OCI-LY7 (cell line): ENCODE measurements at regions not wholly inside any gene's neighbourhood (a gene's known extent, or its start where the extent isn't known, plus 50 kb on each side); places are given as distances from the start of the nearest gene placed in this dataset.
"Not testable (repeated sequence)": the region's sequence is repeated elsewhere in the genome, so short reads cannot be mapped to it uniquely, and the experiment has no call there.

Experiments used
- BruUV-seq: library from RNA; stranded (reverse); fragments of 400-500 nt; replicated peaks from 2 replicates; lab custom pipeline; 2021; lab: Mats Ljungman, UMichigan
- CTCF ChIA-PET: fragments of 300-600 bp; sonication (Branson Sonifier 250); formaldehyde crosslinking; loops from one replicate; lab custom pipeline; 2022; ENCODE audit warnings: antibody characterized with exemption; ENCODE audit not compliant: unreplicated experiment; lab: Charles Lee
- POLR2A ChIA-PET: fragments of 300-600 bp; sonication (Branson Sonifier 250); formaldehyde crosslinking; loops from one replicate; lab custom pipeline; 2022; ENCODE audit warnings: antibody characterized with exemption; lab: Charles Lee
- DNase-seq: peaks from one replicate; pipeline ENCODE4 v3.0.0-alpha.2; 2015; ENCODE audit warnings: low spot score
- H2AFZ ChIP-seq: fragments of 200-600 bp; sonication (generic), shearing (Covaris generic); 2 replicates; pipeline ENCODE4 v1.6.1; 2014; ENCODE audit warnings: mild to moderate bottlenecking, antibody characterized with exemption, low read length, moderate library complexity
- H3K27ac ChIP-seq: fragments of 200-600 bp; sonication (generic); 2 replicates; pipeline ENCODE4 v1.5.1; 2014; ENCODE audit warnings: mixed run types, low read depth, mild to moderate bottlenecking, moderate library complexity, low read length, inconsistent platforms; ENCODE audit not compliant: poor library complexity, severe bottlenecking
- H3K36me3 ChIP-seq: fragments of 200-600 bp; sonication (generic); 2 replicates; pipeline ENCODE4 v1.6.1; 2014; ENCODE audit warnings: mild to moderate bottlenecking, antibody characterized with exemption, low read length, moderate library complexity, mixed read lengths; ENCODE audit not compliant: insufficient read depth
- H3K4me1 ChIP-seq: fragments of 200-600 bp; sonication (generic); 2 replicates; pipeline ENCODE4 v1.5.1; 2014; ENCODE audit warnings: mild to moderate bottlenecking, low read length; ENCODE audit not compliant: insufficient read depth, poor library complexity, severe bottlenecking
- H3K4me2 ChIP-seq: fragments of 200-600 bp; sonication (generic); 2 replicates; pipeline ENCODE4 v1.6.1; 2014; ENCODE audit warnings: mild to moderate bottlenecking, low read length
- H3K4me3 ChIP-seq: fragments of 200-600 bp; sonication (generic); 2 replicates; pipeline ENCODE4 v1.5.1; 2014; ENCODE audit warnings: mild to moderate bottlenecking, low read depth, low read length; ENCODE audit not compliant: poor library complexity, severe bottlenecking
- H3K79me2 ChIP-seq: fragments of 200-600 bp; sonication (generic); 2 replicates; pipeline ENCODE4 v1.6.1; 2016; ENCODE audit warnings: low read depth, mild to moderate bottlenecking, low read length, moderate library complexity, mixed read lengths; ENCODE audit not compliant: insufficient read depth
- H3K9me2 ChIP-seq: fragments of 200-600 bp; sonication (generic); 2 replicates; pipeline ENCODE4 v1.6.1; 2016; ENCODE audit warnings: mild to moderate bottlenecking, low read length, mixed read lengths; ENCODE audit not compliant: insufficient read depth
- H3K9me3 ChIP-seq: fragments of 200-600 bp; sonication (generic); 2 replicates; pipeline ENCODE4 v1.6.1; 2014; ENCODE audit warnings: mild to moderate bottlenecking, mixed run types, low read length, mixed read lengths
- H4K20me1 ChIP-seq: fragments of 200-600 bp; sonication (generic); 2 replicates; pipeline ENCODE4 v1.6.1; 2014; ENCODE audit warnings: mild to moderate bottlenecking, antibody characterized with exemption, low read length, moderate library complexity, mixed read lengths; ENCODE audit not compliant: insufficient read depth
- EZH2phosphoT487 ChIP-seq: fragments of 200-600 bp; sonication (generic); IDR thresholded peaks from 2 replicates; pipeline ENCODE4 v1.6.1; 2018; ENCODE audit warnings: low read depth, borderline replicate concordance, mild to moderate bottlenecking, mixed run types, antibody characterized with exemption, low read length, moderate library complexity, mixed read lengths
- intact Hi-C: fragments of 100-400 bp; cut with micrococcal nuclease; formaldehyde crosslinking; loops from one replicate; pipeline ENCODE4 v1.10.0; 2022; ENCODE audit not compliant: unreplicated experiment
- TF ChIP-seq, protein P1 (sequence below): fragments of 200-600 bp; sonication (generic); conservative IDR thresholded peaks from 2 replicates; pipeline ENCODE4 v1.5.1; 2014; ENCODE audit warnings: mild to moderate bottlenecking, antibody characterized with exemption, low read length, moderate library complexity, mixed read lengths

DNA sequence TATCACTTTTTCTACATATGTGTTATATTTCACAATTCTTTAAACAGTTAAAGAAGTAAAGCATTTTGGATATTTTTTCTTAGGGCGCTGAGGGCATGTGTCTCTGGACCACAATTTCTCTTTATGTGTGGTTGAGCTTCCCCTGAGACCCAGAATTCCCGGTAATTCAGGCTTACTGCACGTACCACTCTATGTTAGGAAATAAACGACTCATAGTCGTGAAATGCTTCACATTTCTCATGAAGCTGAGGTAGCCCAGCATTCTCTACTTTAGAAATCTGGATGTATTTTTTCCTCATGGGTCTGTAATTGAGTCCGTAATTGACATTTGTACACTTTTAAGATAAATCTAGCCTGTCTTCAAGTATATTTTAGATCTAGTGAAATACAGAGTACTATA is 170.6 kb downstream of the FZD1 start:
- Histone ChIP-seq H2AFZ (no peak overlapping the region), H3K9me3 (no peaks in the 10 kb centered on the region), H3K4me3 (no peak overlapping the region), H3K79me2 (no peaks in the 10 kb centered on the region), H3K9me2 (no peaks in the 10 kb centered on the region), H3K27ac (no peak overlapping the region), H3K4me1 (no peaks in the 10 kb centered on the region), H4K20me1 (no peaks in the 10 kb centered on the region), H3K4me2 (no peak overlapping the region), H3K36me3 (no peaks in the 10 kb centered on the region)
- CTCF ChIA-PET, result no interaction called here
- BruUV-seq, result no TSS peak
- no peak for TF ChIP-seq EZH2phosphoT487
- TF ChIP-seq, protein P1, sequence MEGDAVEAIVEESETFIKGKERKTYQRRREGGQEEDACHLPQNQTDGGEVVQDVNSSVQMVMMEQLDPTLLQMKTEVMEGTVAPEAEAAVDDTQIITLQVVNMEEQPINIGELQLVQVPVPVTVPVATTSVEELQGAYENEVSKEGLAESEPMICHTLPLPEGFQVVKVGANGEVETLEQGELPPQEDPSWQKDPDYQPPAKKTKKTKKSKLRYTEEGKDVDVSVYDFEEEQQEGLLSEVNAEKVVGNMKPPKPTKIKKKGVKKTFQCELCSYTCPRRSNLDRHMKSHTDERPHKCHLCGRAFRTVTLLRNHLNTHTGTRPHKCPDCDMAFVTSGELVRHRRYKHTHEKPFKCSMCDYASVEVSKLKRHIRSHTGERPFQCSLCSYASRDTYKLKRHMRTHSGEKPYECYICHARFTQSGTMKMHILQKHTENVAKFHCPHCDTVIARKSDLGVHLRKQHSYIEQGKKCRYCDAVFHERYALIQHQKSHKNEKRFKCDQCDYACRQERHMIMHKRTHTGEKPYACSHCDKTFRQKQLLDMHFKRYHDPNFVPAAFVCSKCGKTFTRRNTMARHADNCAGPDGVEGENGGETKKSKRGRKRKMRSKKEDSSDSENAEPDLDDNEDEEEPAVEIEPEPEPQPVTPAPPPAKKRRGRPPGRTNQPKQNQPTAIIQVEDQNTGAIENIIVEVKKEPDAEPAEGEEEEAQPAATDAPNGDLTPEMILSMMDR, result no peak
- POLR2A ChIA-PET, result no interaction called here
- intact Hi-C loops, result no loop called here
- no peak for DNase-seq

DNA sequence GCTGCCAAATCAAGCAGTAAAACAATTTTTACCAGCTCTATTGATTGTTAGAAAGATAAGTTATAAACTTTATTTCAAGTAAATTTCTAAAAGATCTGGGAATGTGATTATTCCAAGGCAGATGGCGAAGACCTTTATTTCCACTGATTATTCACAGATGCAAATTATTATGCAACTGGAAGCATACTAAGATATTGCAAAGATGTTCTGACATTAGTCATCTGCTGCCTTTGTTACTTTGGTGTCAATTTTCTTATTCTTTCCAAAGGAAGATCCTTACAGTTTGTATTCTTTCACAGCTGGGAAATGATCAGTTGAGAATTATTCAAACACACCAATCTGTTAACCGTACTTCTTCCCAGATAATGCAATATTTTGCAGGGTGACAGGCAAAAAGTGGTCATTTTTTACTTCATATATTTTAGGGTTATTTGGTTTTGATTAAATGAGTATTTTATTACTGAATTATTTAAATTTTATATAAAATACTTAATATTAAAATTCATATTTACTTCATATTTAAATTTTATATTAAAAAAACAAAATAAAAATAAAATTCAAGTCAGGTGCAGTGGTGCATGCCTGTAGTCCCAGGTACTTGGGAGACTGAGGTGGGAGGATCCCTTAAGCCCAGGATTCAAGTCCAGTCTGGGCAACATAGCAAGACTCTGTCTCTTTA is 171.3 kb downstream of the FZD1 start:
- H3K9me2 ChIP-seq, result no peaks in the 10 kb centered on the region
- no peak overlapping the region for H3K4me3 ChIP-seq
- H3K9me3 ChIP-seq, result no peaks in the 10 kb centered on the region
- H4K20me1 ChIP-seq, result no peaks in the 10 kb centered on the region
- H3K79me2 ChIP-seq, result no peaks in the 10 kb centered on the region
- H3K36me3 ChIP-seq, result no peaks in the 10 kb centered on the region
- DNase-seq, result no peak
- H3K27ac ChIP-seq, result no peak overlapping the region
- TF ChIP-seq, protein P1, result no peak
- TF ChIP-seq EZH2phosphoT487, result no peak
- BruUV-seq, result no TSS peak
- POLR2A ChIA-PET, result no interaction called here
- no peaks in the 10 kb centered on the region for H3K4me1 ChIP-seq
- CTCF ChIA-PET, result no interaction called here
- no peak overlapping the region for H2AFZ ChIP-seq
- H3K4me2 ChIP-seq, result no peak overlapping the region
- intact Hi-C loops, result no loop called here

DNA sequence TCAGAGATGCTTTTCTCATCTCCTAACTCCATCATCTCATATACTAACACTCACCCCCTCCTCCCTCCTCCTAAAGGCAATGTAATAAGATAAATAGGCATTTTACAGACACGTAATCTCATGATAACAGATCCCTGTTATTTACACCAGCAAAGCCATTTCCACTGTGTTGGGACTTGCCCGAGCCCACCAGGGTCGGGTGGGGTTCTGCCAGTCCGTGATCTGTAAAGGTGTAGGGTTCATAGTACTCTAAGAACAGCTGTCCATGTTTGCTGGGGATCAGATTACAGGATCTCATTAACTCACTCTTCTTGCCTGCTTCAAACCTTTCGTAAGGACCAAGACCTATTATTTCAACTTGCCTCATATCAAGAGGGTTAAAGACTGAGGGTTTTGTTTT is 172.4 kb downstream of the FZD1 start:
- CTCF ChIA-PET, result no interaction called here

DNA sequence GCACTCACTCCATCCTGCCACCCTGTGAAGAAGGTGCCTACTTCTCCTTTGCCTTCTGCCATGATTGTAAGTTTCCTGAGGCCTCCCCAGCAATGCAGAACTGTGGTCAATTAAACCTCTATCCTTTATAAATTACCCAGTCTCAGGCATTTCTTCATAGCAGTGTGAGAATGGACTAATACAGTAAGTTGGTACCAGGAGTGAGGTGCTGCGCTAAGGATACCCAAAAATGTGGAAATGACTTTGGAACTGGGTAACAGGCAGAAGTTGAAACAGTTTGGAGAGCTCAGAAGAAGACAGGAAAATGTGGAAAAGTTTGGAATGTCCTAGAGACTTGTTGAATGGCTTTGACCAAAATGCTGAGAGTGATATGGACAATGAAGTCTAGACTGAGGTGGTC is 176.0 kb downstream of the FZD1 start:
- DNase-seq, H3K36me3 ChIP-seq, H4K20me1 ChIP-seq, H2AFZ ChIP-seq, CTCF ChIA-PET, H3K27ac ChIP-seq, H3K4me3 ChIP-seq, H3K9me2 ChIP-seq, intact Hi-C loops, H3K4me1 ChIP-seq, H3K79me2 ChIP-seq, BruUV-seq, H3K9me3 ChIP-seq, H3K4me2 ChIP-seq: not testable (repeated sequence)
- POLR2A ChIA-PET, result interaction anchor here (0.6 kb wide), 1 partner anchor 172 kb away, joined by 4 read pairs; no protein-coding TSS in a partner anchor

More for the DNA sequence above, 172.4 kb downstream of the FZD1 start:
- Histone ChIP-seq H3K9me2 (no peaks in the 10 kb centered on the region), H3K27ac (no peak overlapping the region), H4K20me1 (no peaks in the 10 kb centered on the region), H3K4me3 (no peak overlapping the region), H3K36me3 (no peaks in the 10 kb centered on the region), H3K79me2 (no peaks in the 10 kb centered on the region), H2AFZ (no peak overlapping the region), H3K9me3 (no peaks in the 10 kb centered on the region), H3K4me1 (no peaks in the 10 kb centered on the region), H3K4me2 (no peak overlapping the region)
- intact Hi-C loops, result no loop called here
- no TSS peak for BruUV-seq
- POLR2A ChIA-PET, result no interaction called here
- no peak for DNase-seq
- no peak for TF ChIP-seq EZH2phosphoT487
- TF ChIP-seq, protein P1, result no peak
